Inflammatory macrophage treated with lipopolysaccharide for 1 hour (primary cell): ENCODE measurements at regions not wholly inside any gene's neighbourhood (a gene's known extent, or its start where the extent isn't known, plus 50 kb on each side); places are given as distances from the start of the nearest gene placed in this dataset.

Experiments
- DNase-seq, 2 donors: peaks; one replicate each; pipeline ENCODE4 v3.0.0-alpha.2; 2020 to 2022

DNA sequence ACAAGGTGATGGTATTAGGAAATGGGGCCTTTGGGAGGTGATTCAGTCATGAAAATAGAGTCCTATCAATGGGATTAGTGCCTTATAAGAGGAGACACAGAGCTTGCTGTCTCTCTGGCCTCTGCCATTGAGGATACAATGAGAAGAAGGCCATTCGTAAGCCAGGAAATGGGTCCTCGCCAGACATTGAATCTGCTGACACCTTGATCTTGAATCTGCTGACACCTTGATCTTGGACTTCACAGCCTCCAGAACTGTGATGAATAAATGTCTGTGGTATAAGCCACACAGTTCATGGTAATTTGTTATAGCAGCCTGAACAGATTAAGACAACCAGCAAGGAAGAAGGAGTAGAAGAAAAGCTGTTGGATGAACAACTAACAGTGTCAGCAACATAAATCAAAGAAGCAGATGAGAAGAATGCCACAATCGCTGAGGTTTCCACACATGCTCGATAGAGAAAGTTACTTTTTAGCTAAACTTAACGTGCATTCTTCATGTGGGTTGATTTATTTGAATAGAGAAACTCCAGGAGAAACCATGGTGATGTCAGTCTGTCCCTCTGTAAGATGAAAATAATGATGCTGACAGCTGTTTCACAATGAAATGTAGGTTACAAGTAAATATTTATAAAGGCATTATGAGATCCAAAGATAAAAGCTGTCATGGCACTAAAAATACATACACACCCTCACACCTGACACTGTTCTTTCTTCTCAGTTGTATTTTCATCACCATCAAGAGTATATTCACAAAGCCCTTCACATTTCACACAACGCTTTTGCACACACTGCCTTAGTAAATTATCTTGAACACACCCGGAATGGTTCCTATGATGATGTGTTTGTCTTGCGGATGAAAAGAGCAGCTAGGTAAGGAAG is 153.7 kb upstream of the NCK2 start:
- DNase-seq, result no peak

- DNase-seq, result no peak
These were observed 156.1 kb upstream of the NCK2 start for GRCh38 chr2:105588581-105588980.

GRCh38 chr2:105587637-105588036 is 157.1 kb upstream of the NCK2 start:
- DNase-seq, result no peak

GRCh38 chr2:105584435-105585010 is 160.2 kb upstream of the NCK2 start:
- DNase-seq, result no peak

GRCh38 chr2:105582952-105583660 is 161.6 kb upstream of the NCK2 start:
- no peak for DNase-seq

DNA sequence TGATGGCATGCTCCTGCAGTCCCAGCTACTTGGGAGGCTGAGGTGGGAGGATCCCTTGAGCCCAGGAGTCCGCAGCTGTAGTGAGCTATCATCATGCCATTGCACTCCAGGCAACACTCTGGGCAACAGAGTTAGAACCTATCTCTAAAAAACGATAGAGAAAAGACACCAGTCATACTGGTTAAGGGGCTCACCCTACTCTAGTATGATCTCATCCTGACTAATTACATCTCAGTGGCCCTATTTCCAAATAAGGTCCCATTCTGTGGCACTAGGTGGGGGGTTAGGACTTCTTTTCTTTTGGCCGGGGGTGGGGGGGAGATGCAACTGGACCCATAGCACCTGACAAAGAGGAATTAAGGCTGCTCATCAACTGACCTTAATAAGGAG is 163.2 kb upstream of the NCK2 start:
- no peak for DNase-seq

DNA sequence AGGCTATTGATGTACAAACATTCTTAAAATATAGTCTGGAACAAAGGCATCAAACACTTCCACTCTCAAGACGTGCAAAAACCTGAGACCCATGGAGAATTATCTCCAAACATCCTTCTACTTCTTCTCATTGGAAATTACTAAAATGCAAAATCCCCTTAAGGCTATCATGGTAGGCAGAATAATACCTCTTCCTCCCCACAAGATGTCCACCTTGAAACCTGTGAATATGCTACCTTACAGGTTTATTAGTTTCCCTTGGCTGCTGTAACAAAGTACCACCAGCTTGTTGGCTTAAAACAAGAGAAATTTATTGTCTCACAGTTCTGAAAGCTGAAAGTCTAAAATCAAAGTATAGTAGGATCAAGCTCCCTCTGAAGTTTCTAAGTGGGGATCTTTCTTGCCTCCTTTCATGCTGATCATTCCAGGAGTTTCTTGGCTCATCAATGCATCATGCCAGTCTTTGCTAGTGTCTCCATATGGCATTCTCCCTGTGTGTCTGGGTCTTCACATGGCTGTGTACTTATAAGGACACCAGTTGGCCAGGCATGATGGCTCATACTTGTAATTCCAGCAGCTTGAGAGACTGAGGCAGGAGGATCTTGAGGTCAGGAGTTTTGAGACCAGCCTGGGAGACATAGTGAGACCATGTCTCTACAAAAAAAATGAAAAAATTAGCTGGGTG is 163.7 kb upstream of the NCK2 start:
- DNase-seq, result no peak

DNA sequence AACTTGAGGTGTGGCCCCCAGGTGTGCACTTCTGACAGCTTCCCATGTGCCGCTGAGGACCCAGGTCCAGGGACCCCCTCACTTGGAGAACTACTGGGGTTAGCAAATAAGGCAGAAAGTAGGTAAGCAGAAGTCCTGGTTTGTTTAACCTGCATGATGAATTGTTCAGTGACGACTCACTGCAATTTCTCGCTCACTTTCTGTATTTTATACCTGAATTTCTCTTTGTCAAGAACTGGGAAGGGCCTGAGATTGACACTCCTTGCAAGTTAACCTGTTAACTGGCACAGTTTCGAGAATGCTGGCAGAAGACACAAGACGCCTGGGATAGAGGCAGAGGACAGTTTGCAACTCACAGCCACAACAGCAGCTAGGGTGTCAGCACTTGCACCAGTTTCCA is 164.5 kb upstream of the NCK2 start:
- DNase-seq, result no peak

DNA sequence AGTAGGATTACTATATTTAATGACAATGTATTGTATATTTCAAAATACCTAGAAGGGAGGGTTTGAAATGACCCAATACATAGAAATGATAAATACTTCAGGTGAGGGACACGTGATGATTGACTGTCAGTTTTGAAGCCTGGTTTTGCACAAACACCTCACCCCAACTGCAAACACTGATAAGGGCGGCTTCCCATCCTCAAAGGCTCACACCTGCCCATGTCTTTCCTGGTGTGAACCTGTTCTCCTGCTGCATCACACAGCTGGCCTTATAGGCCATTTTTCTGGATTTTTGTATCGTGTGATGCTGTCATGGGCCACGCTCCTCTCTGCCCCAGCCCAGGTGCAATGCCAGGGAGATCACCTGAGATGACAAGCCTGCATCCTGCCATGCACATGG is 166.5 kb upstream of the NCK2 start:
- no peak for DNase-seq

- DNase-seq, result no peak
These were observed 166.9 kb upstream of the NCK2 start for GRCh38 chr2:105577762-105578161.

- DNase-seq, result peak; percentile 3 to 15
These were observed 168.1 kb upstream of the NCK2 start for GRCh38 chr2:105576440-105577241.

DNA sequence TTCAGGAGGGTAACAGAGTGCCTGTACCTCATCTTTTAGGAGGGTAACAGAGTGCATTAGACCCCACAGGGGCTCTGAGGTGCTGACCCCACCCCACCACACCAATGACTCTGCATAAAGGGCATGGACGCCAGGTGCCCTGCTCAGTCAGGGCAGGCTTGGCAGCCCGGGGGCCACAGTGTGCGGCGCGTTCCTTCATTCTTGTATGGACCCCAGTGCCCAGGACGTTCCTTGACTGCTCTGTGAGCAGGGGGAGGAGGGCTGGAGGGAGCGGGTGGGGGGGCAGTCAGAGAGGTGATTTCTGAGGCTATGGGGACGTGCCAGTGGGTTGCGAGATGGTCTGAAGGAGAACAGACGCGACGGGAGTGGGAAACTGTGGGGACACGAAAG is 168.7 kb upstream of the NCK2 start:
- no peak for DNase-seq

DNA sequence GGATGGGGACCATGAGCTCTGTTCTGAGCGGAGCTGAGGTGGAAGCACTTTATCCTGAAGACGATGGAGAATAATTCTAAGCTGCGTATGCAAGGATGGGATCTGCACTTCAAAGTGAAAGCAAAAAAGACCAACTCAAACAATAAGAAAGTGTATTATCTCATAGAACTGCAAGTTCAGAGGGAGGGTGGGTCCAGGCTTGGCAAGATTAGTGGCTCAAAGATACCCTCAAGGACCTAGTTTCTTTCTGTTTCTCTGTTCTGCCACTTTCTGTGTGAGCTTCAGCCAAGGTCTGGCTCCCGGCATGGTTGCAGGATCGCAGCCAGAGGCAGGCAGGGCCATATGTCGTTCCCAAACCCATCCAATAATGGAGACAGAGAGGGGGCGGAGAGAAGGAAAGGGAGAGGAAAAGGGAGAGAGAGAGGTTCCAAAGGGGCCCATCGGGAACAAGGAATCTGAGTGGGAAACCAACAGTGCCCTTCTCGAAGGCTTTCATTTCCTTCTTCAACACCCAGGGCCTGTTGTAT is 169.2 kb upstream of the NCK2 start:
- no peak for DNase-seq

GRCh38 chr2:105574796-105575344 is 169.8 kb upstream of the NCK2 start:
- no peak for DNase-seq

- no peak for DNase-seq
These were observed 170.6 kb upstream of the NCK2 start for GRCh38 chr2:105573910-105574655.

- DNase-seq, result no peak
These were observed 171.2 kb upstream of the NCK2 start for GRCh38 chr2:105573490-105573889.

- DNase-seq, result peak; percentile 9 to 39
These were observed 172.7 kb upstream of the FHL2 start for GRCh38 chr2:105571445-105571987.

- DNase-seq, result no peak
These were observed 171.9 kb upstream of the FHL2 start for GRCh38 chr2:105570757-105571156.

GRCh38 chr2:105570326-105570725 is 171.5 kb upstream of the FHL2 start:
- DNase-seq, result no peak

DNA sequence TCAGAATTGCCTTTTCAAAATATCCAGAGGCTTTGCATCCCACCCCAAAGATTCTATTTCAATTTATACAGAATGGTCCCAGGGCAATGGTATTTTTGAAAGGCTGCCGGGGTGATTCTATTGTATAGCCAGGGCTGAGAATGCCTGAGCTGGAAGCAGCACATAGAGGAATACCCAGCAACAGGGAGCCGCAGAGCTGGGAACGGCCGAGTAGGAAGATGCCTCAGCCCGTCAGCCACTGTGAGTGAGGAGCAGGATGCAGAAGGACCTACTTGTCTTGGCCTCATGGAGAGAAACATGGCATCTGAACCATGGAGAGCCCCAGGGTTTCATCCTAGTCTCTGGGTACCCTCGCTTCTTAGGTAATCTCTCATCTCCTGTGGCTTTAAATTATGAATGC is 170.8 kb upstream of the FHL2 start:
- DNase-seq, result no peak

GRCh38 chr2:105567996-105568494 is 169.2 kb upstream of the FHL2 start:
- no peak for DNase-seq
